ENCODE measurements at regions not wholly inside any gene's neighbourhood (a gene's known extent, or its start where the extent isn't known, plus 50 kb on each side); places are given as distances from the start of the nearest gene placed in this dataset.

GRCh38 chr6:26288155-26288554 lies 76.8 kb upstream of the BTN3A2 start:
- TF ChIP-seq CTCF (conservative IDR thresholded peaks at IDR 0.05) (no peak), EZH2 (IDR thresholded peaks at IDR 0.05; ENCODE audit: low read depth) (no peak)
